HEK293T (cell line): ENCODE measurements at regions not wholly inside any gene's neighbourhood (a gene's known extent, or its start where the extent isn't known, plus 50 kb on each side); places are given as distances from the start of the nearest gene placed in this dataset.

Experiments
- BHLHE40 ChIP-seq: fragments of 450-650 bp; IDR thresholded peaks from 2 replicates; pipeline ENCODE4 v1.6.1; 2016; ENCODE audit warnings: mild to moderate bottlenecking, moderate library complexity, borderline replicate concordance
- L3MBTL2 ChIP-seq: fragments of 450-650 bp; conservative IDR thresholded peaks from 2 replicates; pipeline ENCODE4 v1.6.1; 2016; ENCODE audit warnings: mild to moderate bottlenecking
- LEF1 ChIP-seq: fragments of 450-650 bp; IDR thresholded peaks from 2 replicates; pipeline ENCODE4 v1.6.1; 2017; ENCODE audit warnings: mild to moderate bottlenecking, borderline replicate concordance

GRCh38 chr13:23074075-23074828 is 106.5 kb upstream of the SGCG start:
- TF ChIP-seq BHLHE40 (no peak), LEF1 (no peak), L3MBTL2 (no peak)
